ENCODE measurements at regions not wholly inside any gene's neighbourhood (a gene's known extent, or its start where the extent isn't known, plus 50 kb on each side); places are given as distances from the start of the nearest gene placed in this dataset.

DNA sequence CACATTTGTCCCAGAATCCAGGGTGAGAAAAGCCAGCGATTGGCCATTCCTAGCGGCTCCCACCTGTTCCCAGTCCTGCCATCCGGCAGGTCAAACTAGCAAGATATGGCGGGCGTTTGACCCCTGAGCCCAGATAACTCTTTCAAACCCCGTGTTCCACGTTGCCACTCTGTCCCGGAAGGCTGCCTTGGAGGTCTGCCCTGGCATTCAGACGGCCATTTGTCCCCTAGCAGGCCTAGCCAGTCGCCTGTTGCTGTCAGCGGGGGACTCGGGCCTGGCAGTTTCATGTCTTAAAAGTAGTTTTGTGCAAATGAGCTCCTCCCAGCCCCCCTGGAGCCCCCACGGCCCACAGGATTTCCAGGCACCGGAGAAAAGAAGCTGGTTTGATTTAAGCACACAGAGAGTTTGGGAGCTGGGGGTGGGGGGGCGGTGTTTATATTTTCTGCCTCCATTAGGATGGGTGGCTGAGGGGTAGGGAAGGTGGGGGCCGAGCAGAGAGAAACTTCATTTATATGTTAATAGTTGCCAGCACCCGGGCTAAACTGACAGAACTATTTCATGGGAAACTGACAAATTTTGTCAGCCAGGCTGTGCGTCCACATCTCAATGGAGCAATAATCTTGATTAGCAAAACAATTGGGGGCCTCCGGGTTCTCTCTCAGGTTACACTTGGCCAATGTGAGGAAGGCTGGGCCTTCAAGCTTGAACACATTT is 240.9 kb upstream of the SALL1 start:
- DNase-seq (ENCODE audit: low spot score): no peak

- no peak for DNase-seq (ENCODE audit: low spot score)
These were observed 239.8 kb upstream of the SALL1 start for GRCh38 chr16:51390877-51391276.

GRCh38 chr16:51389881-51390280 is 238.8 kb upstream of the SALL1 start:
- no peak for DNase-seq (ENCODE audit: low spot score)

GRCh38 chr16:51388516-51388951 is 237.5 kb upstream of the SALL1 start:
- no peak for DNase-seq (ENCODE audit: low spot score)

DNA sequence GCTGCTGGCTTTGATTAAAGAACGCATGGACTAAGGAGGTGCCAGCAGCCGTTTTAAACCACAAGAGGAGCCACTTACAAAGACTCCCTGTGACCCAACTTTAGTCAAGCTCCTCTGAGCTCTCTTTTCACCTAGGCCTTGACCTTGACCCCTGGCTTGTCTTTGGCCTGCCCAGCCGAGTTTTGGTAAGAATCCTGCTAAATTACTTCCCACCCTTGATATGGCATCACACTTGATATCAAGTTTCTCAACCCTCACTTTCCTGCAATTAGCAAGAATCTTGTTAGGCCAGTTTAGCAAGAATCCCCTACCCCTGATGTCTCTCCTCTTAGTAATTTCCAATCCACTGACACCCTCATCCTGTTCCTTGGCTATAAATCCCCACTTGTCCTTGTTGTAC is 232.8 kb upstream of the SALL1 start:
- DNase-seq (ENCODE audit: low spot score): no peak

GRCh38 chr16:51382940-51383339 is 231.9 kb upstream of the SALL1 start:
- no peak for DNase-seq (ENCODE audit: low spot score)

GRCh38 chr16:51382211-51382610 is 231.1 kb upstream of the SALL1 start:
- no peak for DNase-seq (ENCODE audit: low spot score)

- DNase-seq (ENCODE audit: low spot score): no peak
These were observed 225.0 kb upstream of the SALL1 start for GRCh38 chr16:51376080-51376479.

DNA sequence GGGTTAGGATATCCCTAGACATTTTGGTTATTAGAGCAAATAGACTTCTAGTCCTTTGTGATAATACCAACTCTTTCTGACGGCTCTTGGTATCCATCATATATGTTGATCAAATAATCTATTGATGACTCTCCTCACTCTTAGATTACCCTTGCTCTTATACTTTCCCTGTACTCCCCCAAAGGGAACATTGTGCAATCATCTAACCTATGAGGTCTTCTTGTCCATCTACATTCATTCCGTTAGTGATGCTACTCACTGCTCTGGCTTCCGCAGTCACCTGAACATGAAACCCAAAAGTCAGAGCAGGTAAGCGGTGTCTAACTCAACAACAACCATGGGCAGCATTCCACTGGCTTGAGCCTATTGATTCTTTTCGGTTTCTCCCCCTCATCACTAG is 223.7 kb upstream of the SALL1 start:
- no peak for DNase-seq (ENCODE audit: low spot score)

DNA sequence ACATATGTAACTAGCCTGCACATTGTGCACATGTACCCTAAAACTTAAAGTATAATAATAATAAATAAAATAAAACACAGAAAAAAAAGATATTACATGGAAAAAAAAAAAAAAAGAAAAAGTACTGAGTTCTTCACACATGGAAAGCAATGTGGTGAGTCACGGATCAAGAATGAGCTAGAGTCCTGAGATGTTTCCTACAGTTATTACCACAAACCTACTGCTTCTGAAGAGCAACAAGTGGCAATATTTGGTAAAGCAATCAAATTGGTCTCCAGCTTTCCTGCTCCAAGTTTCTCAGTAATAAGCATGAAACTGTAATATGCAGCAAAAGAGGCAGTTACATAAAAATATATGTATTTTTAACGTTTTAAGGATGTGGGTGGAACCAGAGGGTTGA is 223.3 kb upstream of the SALL1 start:
- DNase-seq (ENCODE audit: low spot score): peak; percentile 18

DNA sequence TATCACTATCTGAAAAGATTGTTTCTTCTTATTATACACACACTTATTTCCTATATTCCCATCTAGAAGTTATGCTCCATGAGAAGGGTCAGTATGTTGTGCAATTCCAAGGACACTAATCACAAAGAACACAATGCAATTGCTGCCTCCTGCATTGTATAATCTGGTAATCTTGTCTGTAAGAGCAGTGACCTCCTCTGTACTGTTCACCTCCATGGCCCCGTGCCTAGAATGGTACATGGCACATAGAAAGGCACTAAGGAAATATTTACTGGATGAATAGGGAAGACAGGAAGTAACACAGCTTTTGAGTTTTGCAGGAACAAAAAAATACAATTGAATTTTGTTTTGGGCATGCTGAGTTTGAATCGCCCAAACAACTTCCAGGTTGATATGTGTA is 214.6 kb upstream of the SALL1 start:
- no peak for DNase-seq (ENCODE audit: low spot score)

DNA sequence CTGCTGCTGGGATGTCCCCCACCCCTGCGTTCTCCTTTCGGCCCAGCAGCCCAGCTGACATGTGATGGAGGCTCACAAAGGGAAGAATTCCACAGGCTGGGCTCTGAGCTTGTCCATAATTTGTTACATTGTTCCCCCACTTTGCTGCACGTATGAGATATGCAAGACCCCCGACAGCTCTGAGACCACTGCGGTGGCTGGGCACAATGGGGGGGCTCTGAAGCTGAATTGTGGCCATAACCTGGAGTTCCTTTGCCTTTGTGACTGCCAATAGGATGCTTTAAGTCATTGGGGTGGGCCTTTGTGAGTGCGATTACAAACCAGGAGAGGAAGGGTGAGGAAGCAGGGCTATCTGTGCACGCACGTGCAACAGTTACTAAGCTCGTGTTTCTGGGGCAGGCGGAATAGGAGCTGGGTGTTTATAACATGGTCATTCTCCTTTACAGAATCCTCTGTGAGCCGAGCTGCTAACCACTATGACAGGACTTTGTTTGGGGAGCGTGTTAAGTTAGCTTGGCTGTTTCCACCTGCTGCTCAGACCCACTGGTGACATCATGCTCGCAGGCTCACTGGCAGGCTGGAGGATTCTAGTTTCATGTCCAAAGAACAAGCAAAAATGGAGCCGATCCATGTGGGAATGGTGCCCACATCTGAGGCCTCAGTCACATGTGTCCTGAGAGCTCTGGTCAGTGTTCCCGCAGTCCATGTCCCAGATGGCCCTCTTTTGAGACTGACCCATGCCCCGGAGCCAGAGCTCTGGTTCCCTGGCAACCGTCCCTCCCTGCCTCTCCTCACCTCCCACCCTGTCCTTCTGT is 208.3 kb upstream of the SALL1 start:
- no peak for DNase-seq (ENCODE audit: low spot score)

- no peak for DNase-seq (ENCODE audit: low spot score)
These were observed 206.8 kb upstream of the SALL1 start for GRCh38 chr16:51357839-51358238.

DNA sequence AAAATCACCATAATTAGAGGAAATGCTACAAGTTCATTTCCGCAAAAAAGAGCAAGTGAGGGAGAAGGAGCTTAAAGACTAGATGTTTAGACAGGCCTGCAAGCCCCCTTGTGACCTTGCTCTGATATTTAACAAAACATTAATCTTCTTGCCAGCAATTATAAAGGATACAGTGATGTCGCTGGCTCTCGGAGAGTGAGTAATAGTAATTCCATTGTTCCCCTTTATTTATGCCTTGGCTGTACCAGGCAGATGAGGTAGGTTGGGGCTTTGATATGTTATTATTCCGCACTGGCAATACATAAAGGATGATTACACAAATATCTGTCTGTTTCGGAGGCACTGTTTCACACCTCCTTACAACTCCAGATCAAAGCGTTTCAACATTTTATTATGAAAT is 204.8 kb upstream of the SALL1 start:
- no peak for DNase-seq (ENCODE audit: low spot score)

DNA sequence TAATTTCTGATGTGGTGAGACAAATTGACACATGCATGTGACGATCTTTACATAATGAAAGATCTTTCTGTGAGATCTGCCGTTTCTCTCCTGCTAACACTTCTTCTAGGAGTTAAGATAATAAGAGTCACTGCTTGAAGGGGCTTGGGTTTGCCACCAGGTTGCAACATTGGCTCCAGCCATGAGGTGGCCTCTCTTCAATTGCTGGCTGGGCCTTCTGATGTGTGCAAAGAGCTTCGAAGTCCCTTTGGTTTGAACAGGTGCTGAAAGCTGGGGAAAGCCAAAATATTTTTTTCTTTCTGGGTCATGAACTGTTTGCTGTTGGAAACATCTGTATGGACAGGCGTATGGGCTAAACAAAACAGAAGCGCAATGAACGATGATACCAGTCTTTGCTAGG is 204.1 kb upstream of the SALL1 start:
- no peak for DNase-seq (ENCODE audit: low spot score)

GRCh38 chr16:51353055-51353454 is 202.0 kb upstream of the SALL1 start:
- no peak for DNase-seq (ENCODE audit: low spot score)

- DNase-seq (ENCODE audit: low spot score): no peak
These were observed 198.6 kb upstream of the SALL1 start for GRCh38 chr16:51349626-51350025.

DNA sequence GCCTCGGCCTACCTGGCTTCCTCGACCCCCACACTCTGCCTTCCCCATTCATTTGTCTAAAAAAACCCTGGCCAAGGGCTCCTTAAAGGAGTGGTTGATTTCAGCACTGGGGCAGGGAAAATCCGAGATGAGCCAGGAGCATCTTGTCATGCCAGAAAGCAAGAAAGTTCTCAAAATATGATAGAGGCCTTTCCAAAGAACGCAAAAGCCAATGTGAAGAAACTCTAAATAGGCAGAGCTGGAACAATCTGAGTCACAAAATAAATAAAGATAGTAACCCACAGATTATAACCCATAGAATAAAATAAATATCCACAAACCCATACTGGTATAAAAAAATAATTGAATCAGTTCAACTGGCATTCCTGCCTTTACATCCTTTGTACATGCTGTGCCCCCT is 192.3 kb upstream of the SALL1 start:
- DNase-seq (ENCODE audit: low spot score): no peak

GRCh38 chr16:51341204-51341603 is 190.1 kb upstream of the SALL1 start:
- DNase-seq (ENCODE audit: low spot score): no peak

GRCh38 chr16:51337662-51338061 is 186.6 kb upstream of the SALL1 start:
- DNase-seq (ENCODE audit: low spot score): no peak

DNA sequence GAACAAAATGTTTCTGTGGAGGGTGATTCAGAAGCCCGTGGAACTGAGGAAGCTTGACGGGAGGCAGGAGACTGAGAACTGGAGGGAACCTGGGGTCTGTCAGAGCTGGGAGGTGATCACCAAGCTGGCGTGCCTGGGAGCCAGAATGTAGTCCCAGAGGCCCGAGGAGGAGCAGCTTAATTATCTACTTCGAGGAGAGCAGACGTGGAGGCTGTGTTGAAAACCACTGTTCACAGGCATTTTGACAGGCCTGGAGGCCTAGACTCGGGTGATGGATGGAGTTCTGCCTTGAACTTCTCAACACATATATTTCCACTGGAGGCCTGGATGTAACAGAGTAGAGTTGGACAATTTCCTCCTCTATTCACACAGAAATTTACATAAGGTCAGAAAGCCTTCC is 177.7 kb upstream of the SALL1 start:
- no peak for DNase-seq (ENCODE audit: low spot score)

DNA sequence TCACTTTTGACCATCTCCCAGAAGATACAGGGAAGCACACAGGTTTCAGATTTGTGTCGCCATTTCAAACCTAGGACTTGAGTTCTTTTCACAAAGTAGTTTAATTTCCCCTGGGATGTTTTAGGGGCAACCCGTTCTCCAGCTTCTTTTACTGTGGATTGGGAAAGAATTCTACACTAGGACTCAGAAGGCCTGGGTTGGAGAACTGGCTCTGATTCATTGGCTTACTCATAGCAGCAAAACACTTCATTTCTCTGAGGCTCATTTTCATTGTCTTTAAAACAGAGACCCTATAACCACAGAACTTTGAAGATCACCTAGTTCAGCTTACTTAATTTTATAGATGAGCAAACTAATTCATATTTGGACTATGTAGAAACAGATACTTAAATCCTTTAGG is 175.9 kb upstream of the SALL1 start:
- DNase-seq (ENCODE audit: low spot score): no peak

GRCh38 chr16:51326131-51326856 is 175.2 kb upstream of the SALL1 start:
- peak; percentile 64 for DNase-seq (ENCODE audit: low spot score)

Measured in COLO829 (cell line).